Dermis blood vessel endothelial cell (primary cell): ENCODE measurements at regions not wholly inside any gene's neighbourhood (a gene's known extent, or its start where the extent isn't known, plus 50 kb on each side); places are given as distances from the start of the nearest gene placed in this dataset.

ENCODE experiments used
- DNase-seq: peaks from one replicate; pipeline ENCODE4 v3.0.0; 2010

DNA sequence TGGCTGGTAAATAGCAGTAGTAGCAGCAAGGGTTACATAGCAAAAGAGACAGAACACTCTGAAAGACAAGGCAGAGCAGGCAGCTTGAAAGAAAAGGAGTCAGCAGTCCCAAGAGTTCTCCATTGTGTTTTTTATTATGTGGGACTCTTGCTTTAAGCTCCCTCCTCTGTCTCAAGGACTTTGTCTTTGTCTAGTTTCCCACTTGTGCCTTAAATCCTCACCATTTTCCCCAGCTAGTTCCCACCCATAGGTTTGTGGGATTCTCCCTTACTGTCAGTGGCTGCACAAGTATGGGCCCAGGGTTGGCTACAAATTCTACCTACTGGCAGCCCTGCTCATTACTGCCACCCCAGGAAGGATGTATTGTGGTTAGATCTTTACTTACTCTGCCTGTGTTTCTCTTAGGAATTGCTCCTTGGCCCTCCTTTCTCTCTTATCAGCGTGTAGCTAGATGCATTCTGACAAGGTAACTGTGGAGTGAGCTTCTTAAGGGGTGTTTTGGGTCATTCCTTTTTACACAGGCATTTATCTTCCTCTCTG is 413.4 kb upstream of the PCDH9 start:
- no peak for DNase-seq

DNA sequence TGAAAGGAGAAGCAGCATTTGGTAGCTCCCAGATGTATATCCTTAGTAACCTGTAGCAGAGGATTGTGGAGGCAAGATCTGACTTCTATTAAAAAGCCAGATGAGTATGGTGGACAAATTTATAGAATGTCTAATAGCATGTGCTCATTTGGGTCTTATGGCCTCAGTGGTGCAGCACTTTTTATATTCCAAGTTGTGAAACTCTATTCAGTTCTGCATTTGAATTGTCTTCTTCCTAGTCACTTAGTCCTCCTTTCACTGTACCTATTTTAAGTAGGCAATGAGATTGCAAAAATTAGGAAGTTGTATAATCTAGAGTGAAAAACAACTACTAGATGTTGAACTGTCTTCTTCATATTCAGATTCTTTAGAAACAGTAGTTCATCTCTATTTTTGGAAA is 412.5 kb upstream of the PCDH9 start:
- no peak for DNase-seq

DNA sequence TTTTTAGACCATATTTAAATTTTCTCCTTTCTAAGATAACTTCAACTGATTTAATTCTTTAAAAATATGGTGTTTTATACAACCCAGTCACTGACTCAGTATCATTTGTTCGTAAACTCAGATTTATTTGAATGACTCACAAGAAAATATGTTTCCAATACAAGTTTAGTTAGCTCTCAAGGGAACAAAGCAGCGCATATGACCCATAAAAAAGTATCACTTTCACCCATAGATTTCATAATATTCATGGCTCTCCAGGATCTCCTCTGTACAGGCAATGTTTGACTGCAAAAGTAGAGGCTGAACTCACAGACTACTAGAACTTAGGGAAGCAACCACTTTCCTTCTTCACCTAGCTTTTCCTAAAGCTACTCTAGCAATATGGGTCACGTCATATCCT is 405.6 kb upstream of the PCDH9 start:
- DNase-seq: no peak

DNA sequence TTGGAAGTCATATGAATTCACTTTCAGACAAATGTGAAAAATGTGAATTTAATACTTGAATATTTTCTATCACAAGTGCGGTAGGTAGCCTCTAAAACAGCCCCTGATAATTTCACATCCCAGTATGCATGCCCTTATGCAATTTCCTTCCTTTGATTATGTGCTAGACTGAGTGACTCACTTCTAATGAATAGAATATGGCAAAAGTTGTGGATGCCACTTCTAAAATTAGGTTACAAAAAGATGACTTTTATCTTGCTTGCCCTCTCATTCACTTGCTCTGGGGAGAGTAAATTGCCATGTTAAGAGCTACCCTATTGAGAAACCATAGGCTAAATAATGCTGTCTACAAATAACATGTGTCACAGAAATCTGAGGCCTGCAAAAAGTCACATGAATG is 402.5 kb upstream of the PCDH9 start:
- DNase-seq: no peak

DNA sequence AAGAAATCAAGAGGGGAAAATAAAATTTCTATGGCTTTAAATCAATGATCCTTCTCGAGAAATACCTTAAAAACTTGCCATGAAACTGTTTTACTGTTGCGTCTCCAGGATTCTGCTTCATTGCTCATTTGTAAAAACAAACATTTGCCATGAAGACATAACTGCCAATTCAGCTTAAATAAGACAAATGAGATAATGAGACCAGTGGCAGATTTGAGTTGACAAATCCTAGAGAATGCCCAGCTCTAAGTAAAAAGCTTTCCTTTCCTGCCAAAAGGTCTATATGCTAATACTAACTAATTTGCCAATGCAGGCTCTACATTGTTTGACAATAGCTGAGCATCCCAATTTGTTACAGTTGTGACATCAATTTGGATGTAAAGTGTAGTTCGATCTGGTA is 400.5 kb upstream of the PCDH9 start:
- no peak for DNase-seq

DNA sequence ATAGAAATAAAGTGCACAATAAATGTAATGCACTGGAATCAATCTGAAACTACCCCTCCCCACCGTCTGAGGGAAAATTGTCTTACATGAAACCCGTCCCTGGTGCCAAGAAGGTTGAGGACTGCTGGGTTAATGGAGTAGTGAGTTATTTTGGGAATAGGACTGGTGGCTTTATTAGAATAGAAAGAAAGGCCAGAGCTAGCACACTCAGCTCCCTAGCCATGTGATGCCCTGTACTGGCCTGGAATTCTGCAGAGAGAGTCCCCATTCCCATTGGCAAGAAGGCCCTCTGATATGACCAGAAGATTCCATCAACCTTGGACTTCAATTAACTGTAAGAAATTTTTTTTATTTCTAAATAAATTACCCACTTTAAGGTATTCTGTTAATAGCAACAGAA is 393.5 kb upstream of the PCDH9 start:
- no peak for DNase-seq

DNA sequence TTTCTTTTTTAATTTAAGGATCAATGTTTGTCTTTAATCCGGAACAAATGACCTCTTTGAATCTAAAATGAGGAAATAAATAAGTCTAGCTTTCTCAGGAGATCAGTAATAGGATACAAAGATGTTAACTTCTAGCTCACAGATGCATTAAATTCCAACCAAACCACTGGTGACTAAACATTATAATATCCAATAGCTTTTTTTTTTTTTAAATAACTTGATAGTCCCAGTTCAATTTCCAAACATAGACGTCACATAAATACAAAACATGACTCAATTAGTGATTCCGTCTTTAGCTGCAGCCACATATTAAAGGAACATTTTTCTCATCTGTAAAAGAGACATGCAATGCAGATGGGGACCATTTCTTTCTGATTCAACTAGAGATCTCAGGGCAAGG is 390.5 kb upstream of the PCDH9 start:
- no peak for DNase-seq

DNA sequence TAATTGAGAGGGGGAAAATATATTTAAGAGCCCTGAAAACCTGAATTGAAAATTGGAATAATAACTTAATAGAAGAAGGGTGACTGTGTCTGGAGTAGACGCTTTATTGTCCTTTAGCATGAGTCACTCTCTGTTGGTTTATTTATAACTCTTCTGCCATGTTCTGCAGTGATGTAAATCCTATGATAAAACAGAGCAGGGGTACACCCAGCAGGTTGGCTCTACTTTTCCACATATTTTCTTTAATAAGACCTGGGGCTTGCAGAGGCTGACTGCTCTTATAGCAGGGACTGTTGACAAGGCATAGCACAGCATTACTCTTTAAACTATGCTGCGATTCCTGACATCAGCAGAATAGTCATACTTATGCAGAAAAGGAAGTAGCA is 389.9 kb upstream of the PCDH9 start:
- no peak for DNase-seq

DNA sequence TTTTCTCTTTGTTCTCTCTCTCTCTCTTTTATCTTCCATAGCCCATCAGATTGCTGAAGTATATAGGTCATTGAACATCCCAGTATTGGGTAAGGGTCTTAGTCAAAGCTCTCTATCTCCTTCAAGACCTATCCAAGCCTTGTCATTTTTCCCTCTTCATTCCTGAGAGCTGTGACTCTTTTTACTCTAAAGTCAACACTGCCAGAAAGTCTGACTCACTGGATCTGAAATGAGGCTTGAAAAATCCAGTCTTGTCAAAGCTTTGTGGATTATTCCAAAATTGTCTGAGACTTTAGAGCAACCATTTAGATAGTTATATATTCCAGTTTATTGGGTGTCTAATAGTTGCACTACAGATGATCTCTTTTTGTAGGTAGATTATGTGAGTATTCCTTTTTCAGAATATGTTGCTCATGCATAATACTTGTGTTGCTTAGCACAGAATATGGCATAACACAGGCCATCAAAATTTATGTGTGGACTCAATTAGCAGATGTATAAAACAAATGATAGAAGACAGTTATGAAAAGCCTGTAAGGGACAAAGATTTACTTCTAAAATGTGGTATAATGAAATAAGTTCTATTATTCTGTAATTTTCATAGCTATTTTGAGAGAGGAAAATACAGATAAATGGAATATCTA is 389.3 kb upstream of the PCDH9 start:
- DNase-seq: no peak

DNA sequence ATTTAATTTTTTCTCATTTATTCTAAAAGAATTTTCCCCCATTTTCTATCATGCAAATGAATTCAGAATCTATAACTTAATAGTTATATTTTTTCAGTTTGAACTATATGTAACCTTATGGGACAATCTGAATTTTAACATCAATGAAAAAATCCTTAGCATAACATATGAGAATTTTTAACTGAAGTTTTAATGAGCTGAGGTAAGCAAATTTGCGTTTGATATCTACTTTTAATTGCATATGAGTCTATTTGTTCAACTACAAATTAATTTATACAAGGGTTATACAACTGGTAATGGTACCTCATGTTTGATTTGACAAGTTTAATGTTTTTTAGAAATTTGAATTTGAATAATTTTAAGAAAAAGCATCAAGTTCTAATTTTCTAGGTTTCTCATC is 384.4 kb upstream of the PCDH9 start:
- DNase-seq: no peak

DNA sequence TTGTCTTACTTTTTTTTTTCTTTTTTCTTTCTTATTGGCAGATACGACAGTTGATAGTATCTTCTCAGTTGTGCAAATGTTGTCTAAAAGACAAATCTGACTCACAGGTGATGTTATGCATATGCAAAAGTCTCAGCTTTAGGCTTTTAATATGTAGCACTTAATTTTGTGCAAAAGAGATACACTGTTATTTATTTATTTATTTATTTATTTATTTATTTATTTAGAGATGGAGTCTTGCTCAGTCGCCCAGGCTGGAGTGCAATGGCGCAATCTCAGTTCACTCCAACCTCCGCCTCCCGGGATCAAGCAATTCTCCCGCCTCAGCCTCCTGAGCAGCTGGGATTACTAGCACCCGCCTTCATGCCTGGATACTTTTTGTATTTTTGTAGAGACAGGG is 383.9 kb upstream of the PCDH9 start:
- DNase-seq: no peak

DNA sequence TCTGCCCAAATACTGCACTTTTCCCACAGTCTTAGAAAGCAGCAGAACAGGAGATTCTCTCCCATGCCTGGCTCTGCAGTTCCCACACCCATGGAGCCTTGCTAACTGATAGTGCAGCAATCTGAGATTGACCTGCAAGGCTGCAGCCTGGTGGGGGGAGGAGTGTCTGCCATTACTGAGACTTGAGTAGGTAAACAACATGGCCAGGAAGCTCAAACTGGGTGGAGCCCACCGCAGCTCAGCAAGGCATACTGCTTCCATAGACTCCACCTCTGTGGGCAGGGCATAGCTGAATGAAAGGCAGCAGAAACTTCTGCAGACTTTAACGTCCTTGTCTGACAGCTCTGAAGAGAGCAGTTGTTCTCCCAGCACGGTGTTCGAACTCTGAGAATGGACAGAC is 358.5 kb upstream of the PCDH9 start:
- DNase-seq: no peak

DNA sequence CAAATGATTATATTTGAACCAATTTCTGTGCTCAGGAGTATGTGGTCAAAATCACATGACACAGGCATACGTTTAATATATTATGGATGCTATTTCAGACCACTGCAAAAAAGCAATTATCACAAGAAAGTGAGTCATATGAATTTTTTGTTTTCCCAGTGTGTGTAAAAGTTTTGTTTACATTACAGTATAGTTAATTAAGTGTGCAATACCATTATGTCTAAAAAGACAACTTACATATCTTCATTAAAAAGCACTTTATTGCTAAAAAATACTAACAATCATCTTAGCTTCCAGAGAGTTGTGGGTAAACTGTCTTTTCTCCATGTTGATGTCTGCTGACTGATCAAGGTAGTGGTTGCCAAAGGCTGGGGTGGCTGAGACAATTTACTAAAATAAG is 347.2 kb upstream of the PCDH9 start:
- no peak for DNase-seq

DNA sequence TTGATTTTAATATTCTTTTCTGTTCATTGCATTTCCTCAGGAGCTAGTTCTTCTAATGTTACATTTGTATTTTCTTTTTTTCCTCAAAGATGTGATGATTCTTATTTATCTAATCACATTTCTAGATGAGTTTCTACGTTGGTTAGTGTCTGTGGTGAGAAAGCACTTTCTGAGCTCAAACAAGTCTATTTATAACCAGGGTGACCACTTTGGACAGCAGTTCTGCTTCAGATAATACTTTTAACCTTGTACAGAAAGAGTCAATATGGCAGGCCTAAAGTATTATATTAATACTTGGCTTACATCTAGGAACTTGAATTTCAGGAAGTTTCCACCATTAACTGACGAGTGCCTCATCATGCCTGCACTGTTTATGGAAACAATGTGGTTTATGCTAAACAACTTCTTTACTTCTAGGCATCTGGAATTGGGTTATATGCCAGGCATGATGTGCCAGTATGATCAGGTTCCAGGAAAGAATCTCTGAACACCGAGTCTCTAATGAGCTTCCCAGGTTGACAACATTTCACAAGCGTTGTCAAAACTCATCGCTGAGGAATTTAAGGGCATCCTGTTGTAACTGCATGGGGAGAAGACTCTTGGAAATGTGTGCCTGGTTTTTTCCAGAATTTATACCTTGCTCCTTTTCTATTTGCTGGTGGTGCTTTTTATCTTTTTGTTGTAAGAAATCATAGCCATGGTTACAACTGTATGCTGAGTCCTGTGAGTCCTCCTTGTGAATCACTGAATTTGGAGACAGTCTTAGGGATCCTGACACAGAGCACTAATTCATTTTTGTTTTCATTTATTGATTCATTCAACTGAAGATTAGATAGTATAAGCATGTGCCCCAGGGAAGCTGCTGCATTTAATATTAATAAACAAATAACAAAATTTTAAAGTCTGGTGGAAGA is 344.4 kb upstream of the PCDH9 start:
- DNase-seq: no peak

DNA sequence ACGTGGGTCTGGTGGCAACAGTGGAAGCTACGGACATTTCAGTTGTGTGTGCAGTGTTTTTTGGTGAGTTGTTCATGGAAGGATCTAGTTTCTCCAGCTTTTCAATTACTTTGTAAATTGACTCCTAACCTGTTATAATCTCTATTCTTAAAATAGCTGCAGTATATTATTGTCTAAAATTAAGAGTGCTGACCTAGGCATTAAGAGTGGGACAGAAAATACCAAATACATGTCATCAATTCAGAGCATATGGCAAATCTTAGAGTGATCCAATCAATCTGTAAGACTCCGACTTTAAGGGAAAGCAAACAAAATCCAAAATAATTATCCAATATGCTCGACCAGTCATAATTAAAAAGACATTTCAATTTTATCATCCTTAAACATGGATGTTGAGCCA is 338.1 kb upstream of the PCDH9 start:
- no peak for DNase-seq

DNA sequence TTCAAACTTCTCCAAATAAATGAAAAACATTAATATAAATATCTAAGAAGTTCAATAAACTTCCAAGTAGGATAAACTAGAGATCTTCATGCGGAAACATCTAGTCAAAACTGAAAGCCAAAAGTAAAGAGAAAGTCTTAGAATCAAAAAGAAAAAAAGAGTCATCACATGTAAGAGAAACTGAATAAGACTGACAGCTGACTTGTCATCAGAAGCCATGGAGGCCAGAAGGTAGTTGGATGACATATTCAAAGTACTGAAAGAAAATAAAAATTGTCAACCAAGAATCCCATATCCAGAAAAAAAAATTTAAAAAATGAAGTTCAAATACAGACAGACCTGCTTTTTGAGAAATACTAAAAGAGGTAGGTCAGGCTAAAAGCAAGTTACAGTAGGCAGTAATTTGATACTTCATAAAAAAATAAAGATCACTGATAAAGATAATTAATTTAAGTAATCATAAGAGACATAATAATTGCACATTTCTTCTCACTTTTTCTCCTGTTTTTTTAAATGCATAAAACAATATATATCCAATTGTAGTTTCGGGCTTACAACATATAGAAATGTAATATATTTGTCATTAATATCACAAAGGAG is 327.6 kb upstream of the PCDH9 start:
- no peak for DNase-seq

DNA sequence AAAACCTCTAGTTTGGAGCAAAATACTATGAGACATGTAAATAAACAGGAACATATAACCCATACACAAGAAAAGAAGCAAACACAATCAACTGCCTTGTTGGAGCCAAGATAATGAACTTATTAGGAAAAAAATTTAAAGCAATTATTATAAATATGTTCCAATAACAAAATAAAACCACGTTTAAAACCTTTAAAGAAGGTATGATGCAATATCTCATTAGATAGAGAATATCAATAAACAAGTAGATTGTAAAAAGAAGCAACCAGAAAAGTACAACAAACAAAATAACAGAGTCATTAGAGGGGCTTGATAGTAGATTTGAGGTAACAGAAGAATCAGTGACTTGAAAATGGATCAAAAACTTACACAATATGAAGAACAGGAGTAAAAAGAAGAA is 327.0 kb upstream of the PCDH9 start:
- DNase-seq: no peak

DNA sequence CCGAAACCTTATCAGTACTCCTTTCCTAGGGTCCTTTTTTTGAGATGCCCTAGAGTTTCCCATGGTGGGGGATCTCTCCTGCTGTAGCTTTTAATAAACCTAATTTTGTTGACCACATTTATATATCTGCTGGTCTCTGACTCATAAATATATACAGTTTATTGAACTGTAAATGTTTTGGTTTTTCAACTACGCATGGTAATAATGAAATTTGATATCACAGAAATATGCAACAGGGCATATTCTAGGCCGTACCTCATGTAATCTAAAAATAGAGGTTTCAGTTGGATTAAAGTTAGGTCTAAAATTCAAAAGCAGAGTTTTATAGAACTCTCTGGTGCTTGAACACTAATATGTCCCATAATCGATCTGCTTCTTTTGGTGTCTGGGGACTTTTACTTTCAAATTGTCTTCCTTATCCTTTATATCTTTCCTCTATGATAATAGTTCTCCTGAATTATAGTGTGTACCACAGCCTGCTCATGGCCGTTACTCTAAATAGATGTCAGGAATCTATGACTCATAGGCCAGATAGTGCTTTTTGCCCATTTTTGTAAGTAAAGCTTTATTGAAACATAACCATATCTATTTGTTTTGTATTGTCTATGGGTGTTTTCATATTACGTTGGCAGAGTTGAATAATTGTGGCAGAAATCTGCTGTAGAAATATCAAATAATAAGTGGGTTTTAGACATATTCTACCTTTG is 324.8 kb upstream of the PCDH9 start:
- DNase-seq: no peak

DNA sequence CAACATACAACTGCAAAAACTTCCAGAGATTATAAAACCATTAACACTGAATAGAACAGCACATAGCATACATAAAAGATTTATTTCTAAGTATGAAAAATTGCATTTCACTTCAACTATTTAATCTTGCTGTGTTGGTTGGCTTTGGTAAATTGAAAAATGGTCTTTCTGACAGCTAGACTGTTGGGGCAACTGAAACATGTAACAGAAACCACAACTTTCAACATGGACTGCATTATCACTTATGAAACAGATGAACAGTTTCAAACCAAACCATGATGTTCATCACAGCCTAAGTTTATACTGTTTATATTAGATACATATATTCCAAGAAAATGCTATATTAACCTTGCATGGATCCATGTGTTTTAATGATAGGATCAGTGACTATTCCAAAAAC is 324.1 kb upstream of the PCDH9 start:
- DNase-seq: no peak

DNA sequence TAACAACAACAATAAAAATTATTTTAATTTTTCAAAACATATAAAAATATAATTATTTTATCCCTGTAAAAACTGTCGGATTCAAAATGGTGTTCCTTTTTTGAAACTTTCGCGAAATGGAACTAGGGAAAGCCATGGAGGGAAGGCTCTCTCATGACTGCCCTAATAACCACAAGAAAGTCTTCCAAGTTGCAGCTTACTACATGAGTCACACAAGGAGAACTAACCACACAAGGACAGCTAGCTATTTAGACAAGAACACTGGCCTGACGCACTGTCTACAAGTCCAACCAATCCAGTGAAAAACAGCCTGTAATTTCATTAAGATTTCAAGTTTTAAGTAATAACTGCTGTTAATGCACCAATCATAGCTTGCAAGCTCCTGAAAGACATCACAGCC is 319.2 kb upstream of the PCDH9 start:
- DNase-seq: no peak

DNA sequence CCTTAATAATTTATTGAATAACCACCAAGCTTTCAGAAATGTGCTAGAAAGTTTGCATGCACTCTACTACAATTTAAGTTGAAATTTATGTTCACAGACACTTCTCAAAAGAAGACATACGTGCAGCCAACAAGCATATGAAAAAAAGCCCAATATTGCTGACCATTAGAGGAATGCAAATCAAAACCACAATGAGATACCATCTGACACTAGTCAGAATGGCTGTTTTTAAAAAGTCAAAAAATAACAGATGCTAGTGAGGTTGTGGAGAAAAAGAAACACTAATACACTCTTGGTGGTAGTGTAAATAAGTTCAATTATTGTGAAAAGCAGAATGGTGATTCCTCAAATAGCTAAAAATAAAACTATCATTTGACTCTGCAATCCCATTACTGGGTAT is 308.8 kb upstream of the PCDH9 start:
- no peak for DNase-seq

DNA sequence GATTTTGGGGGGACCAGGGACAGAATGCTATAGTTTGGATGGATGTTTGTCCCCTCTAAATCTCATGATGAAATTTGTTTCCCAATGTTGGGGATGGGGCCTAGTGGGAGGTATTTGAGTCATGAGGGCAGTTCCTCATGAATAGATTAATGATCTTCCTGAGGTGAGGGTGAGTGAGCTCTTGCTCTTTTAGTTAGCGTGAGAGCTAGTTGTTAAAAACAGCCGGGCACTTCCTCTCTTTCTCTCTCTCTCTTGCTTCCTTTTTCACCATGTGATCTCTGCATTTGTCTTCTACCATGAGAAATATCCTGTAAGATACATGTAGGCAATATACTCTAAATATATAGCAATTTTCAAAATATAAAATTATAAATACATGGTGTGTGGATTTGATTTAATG is 290.8 kb upstream of the PCDH9 start:
- no peak for DNase-seq

DNA sequence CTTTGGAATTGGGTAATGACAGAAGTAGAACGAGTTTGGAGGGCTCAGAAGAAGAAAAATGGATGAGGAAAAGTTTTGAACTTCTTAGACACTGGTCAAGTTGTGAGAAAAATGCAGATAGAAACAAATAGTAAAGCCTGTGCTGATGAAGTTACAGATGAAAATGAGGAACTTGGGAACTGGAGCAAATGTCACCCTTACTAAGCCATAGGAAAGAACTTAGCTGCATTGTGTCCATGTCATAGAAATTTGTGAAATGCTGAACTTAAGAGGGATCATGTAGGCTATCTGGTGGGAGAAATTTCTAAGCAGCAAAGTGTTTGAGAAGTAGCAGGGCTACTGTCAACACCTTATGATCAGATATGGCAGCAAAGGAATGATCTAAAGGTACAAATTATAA is 289.2 kb upstream of the PCDH9 start:
- DNase-seq: no peak
